ENCODE measurements at regions not wholly inside any gene's neighbourhood (a gene's known extent, or its start where the extent isn't known, plus 50 kb on each side); places are given as distances from the start of the nearest gene placed in this dataset.

DNA sequence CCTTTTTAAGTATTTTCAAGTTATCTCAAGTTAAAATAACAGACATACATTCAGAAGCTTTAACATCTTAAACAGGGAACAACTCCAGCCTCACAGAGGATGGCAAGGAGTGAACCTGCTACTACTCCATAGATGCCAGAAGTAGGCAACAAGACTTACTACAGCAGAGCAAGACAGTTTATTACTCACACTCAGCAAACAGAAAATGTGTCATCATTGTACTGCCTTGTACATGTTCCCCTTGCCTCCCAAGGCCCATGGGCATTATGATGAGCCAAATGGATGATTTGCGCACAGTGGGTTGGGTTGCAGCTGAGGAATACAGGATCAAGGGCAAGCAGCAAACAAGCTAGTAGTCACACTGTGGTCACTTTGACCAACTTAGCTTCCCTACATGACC lies 80.6 kb upstream of the VRK2 start:
- H3K4me1 ChIP-seq: no peaks in the 10 kb centered on the region
- H3K4me3 ChIP-seq: no peak overlapping the region
- no peaks in the 10 kb centered on the region for H3K36me3 ChIP-seq
- TF ChIP-seq, protein P1, sequence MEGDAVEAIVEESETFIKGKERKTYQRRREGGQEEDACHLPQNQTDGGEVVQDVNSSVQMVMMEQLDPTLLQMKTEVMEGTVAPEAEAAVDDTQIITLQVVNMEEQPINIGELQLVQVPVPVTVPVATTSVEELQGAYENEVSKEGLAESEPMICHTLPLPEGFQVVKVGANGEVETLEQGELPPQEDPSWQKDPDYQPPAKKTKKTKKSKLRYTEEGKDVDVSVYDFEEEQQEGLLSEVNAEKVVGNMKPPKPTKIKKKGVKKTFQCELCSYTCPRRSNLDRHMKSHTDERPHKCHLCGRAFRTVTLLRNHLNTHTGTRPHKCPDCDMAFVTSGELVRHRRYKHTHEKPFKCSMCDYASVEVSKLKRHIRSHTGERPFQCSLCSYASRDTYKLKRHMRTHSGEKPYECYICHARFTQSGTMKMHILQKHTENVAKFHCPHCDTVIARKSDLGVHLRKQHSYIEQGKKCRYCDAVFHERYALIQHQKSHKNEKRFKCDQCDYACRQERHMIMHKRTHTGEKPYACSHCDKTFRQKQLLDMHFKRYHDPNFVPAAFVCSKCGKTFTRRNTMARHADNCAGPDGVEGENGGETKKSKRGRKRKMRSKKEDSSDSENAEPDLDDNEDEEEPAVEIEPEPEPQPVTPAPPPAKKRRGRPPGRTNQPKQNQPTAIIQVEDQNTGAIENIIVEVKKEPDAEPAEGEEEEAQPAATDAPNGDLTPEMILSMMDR (IDR thresholded peaks at IDR 0.05): no peak
- no peak for TF ChIP-seq POLR2A (IDR thresholded peaks at IDR 0.05)
- DNase-seq: no peak
- H3K27me3 ChIP-seq: no peaks in the 10 kb centered on the region
- H3K9me3 ChIP-seq: no peaks in the 10 kb centered on the region
- H3K27ac ChIP-seq: no peak overlapping the region

DNA sequence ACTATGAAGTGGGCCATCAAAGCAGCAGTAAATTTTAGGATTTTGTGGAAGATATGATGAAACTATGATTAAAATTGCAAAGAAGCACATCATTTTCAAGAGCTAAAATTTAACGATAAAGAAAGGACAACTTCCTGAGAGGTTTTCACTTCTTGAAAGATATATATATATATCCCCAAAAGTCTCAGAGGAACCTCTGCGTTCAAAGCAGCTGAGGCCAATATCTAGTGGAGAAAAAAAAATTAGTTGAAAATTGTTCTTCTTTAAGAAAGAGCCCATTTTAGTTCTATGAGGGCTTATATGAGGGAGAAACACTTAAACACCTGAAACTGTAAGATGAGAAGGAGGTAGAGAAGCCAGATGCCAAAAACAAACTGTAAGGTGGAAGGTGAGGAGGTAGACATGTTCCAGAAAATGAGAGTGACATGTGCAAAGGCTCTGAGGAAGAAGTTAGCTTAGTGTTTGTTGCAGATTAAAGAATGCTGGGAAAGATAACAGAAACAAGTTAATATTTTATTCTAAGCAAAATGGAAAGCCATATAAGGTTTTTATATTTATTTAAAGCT lies 72.9 kb upstream of the VRK2 start:
- Histone ChIP-seq H3K4me3 (no peak overlapping the region), H3K36me3 (no peaks in the 10 kb centered on the region), H3K27ac (no peak overlapping the region), H3K4me1 (no peaks in the 10 kb centered on the region), H3K9me3 (no peaks in the 10 kb centered on the region), H3K27me3 (no peaks in the 10 kb centered on the region)
- no peak for TF ChIP-seq POLR2A (IDR thresholded peaks at IDR 0.05)
- TF ChIP-seq, protein P1 (IDR thresholded peaks at IDR 0.05): no peak
- DNase-seq: no peak

DNA sequence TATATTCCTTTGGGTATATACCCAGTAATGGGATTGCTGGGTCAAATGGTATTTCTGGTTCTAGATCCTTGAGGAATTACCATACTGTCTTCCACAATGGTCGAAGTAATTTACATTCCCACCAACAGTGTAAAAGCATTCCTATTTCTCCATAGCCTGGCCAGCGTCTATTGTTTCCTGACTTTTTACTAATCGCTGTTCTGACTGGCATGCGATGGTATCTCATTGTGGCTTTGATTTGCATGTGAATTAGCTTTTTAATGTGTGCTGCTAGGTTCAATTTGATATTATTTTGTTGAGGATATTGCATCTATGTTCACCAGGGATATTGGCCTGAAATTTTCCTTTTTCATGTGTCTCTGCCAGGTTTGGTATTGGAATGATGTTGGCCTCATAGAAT lies 67.4 kb upstream of the VRK2 start:
- no peaks in the 10 kb centered on the region for H3K4me1 ChIP-seq
- TF ChIP-seq, protein P1 (IDR thresholded peaks at IDR 0.05): no peak
- no peak for TF ChIP-seq POLR2A (IDR thresholded peaks at IDR 0.05)
- H3K9me3 ChIP-seq: no peaks in the 10 kb centered on the region
- DNase-seq: no peak
- no peaks in the 10 kb centered on the region for H3K27me3 ChIP-seq
- H3K36me3 ChIP-seq: no peaks in the 10 kb centered on the region
- no peak overlapping the region for H3K4me3 ChIP-seq
- H3K27ac ChIP-seq: no peak overlapping the region

DNA sequence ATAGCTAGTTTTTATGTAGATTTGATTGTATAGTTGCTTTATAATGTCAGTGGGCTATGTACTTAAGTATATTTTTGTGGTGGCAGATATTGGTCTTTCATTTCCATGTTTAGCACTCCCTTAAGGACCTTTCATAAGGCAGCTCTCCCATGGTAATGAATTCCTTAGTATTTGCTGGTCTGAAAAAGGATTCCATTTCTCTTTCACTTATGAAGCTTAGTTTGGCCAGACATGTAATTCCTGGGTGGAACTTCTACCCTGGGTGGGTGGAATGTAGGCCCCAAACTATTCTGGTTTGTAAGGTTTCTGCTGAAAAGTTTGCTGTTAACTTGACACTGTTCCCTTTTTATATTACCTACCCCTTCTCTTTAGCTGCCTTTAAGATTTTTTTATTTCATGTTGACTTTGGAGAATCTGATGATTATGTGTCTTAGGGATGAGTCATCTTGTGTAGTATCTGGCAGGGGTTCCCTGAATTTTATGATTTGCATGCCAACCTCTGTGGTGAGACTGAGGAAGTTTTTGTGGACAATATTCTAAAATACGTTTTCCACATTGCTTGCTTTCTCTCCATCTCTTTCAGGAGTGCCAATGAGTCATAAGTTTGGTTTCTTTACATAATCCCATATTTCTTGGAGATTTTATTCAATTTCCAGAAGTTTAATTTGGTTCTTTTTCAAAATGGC lies 65.4 kb upstream of the VRK2 start:
- DNase-seq: no peak
- TF ChIP-seq, protein P1 (IDR thresholded peaks at IDR 0.05): no peak
- TF ChIP-seq POLR2A (IDR thresholded peaks at IDR 0.05): no peak
- Histone ChIP-seq H3K27me3 (no peaks in the 10 kb centered on the region), H3K4me1 (no peaks in the 10 kb centered on the region), H3K36me3 (no peaks in the 10 kb centered on the region), H3K27ac (no peak overlapping the region), H3K9me3 (no peaks in the 10 kb centered on the region), H3K4me3 (no peak overlapping the region)

DNA sequence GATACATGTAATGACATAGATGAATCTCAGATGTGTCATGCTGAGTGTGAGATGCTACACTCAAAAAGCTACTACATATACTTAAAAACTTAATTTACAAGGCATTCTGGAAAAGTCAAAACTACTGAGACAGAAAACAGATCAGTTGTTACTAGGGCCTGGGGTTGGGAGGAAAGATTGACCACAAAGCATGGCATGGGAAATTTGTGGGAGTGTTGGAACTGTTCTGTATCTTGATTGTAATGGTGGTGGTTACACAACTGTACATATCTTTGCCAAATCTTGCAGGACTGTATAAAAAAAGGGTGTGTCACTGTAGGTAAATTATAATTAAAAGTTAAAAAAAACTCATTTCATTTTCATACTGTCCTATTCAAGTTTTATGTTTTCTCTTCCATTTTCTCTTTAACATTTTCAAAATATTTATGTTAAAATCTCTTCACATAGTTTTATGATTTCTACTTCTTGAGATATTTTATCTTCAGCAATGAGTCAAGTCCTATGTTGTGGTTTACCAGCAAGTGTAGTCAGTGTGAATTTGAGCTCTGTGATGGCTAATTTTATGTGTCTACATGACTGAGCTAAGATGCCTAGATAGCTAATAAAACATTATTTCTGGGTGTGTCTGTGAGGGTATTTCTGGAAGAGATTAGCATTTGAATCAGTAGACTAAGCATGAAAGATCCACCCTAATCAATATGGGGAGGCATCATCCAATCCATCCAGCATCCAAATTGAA lies 58.6 kb upstream of the VRK2 start:
- H3K27me3 ChIP-seq: no peaks in the 10 kb centered on the region
- H3K4me3 ChIP-seq: no peak overlapping the region
- TF ChIP-seq, protein P1 (IDR thresholded peaks at IDR 0.05): no peak
- no peak for TF ChIP-seq POLR2A (IDR thresholded peaks at IDR 0.05)
- no peaks in the 10 kb centered on the region for H3K4me1 ChIP-seq
- no peak overlapping the region for H3K27ac ChIP-seq
- H3K9me3 ChIP-seq: no peaks in the 10 kb centered on the region
- no peak for DNase-seq
- H3K36me3 ChIP-seq: no peaks in the 10 kb centered on the region
